ENCODE measurements at regions not wholly inside any gene's neighbourhood (a gene's known extent, or its start where the extent isn't known, plus 50 kb on each side); places are given as distances from the start of the nearest gene placed in this dataset.
"Not testable (repeated sequence)": the region's sequence is repeated elsewhere in the genome, so short reads cannot be mapped to it uniquely, and the experiment has no call there.

GRCh38 chr16:8183176-8184099, 406.9 kb downstream of the TMEM114 start:
- no peak for DNase-seq

- DNase-seq: no peak
Measured at GRCh38 chr16:8182761-8183160, 407.6 kb downstream of the TMEM114 start.

GRCh38 chr16:8179615-8180014, 410.7 kb downstream of the TMEM114 start:
- no peak for DNase-seq

- no peak for DNase-seq
Measured at GRCh38 chr16:8178271-8178670, 412.0 kb downstream of the TMEM114 start.

- no peak for DNase-seq
Measured at GRCh38 chr16:8175411-8175810, 414.9 kb downstream of the TMEM114 start.

GRCh38 chr16:8173111-8173644, 417.1 kb downstream of the TMEM114 start:
- peak; percentile 48 for DNase-seq

GRCh38 chr16:8172551-8172950, 417.8 kb downstream of the TMEM114 start:
- DNase-seq: no peak

GRCh38 chr16:8168016-8168415, 422.3 kb downstream of the TMEM114 start:
- no peak for DNase-seq

GRCh38 chr16:8167436-8167835, 422.9 kb downstream of the TMEM114 start:
- DNase-seq: no peak

- DNase-seq: no peak
Measured at GRCh38 chr16:8158051-8158450, 432.3 kb downstream of the TMEM114 start.

GRCh38 chr16:8155275-8155674, 435.0 kb downstream of the TMEM114 start:
- DNase-seq: no peak

GRCh38 chr16:8146256-8147012, 443.9 kb downstream of the TMEM114 start:
- no peak for DNase-seq

- no peak for DNase-seq
Measured at GRCh38 chr16:8138666-8139065, 451.6 kb downstream of the TMEM114 start.

- no peak for DNase-seq
Measured at GRCh38 chr16:8137606-8138005, 452.7 kb downstream of the TMEM114 start.

- no peak for DNase-seq
Measured at GRCh38 chr16:8130197-8130596, 460.1 kb downstream of the TMEM114 start.

- DNase-seq: no peak
Measured at GRCh38 chr16:8127070-8127469, 463.2 kb downstream of the TMEM114 start.

- DNase-seq: no peak
Measured at GRCh38 chr16:8126313-8126712, 464.0 kb downstream of the TMEM114 start.

GRCh38 chr16:8120001-8120400, 470.3 kb downstream of the TMEM114 start:
- DNase-seq: no peak

GRCh38 chr16:8115814-8116213, 474.5 kb downstream of the TMEM114 start:
- DNase-seq: no peak

- not testable (repeated sequence) for DNase-seq
Measured at GRCh38 chr16:8114941-8115340, 475.4 kb downstream of the TMEM114 start.

GRCh38 chr16:8113843-8114242, 476.5 kb downstream of the TMEM114 start:
- DNase-seq: no peak

- no peak for DNase-seq
Measured at GRCh38 chr16:8110572-8111514, 479.5 kb downstream of the TMEM114 start.
